ENCODE measurements at regions not wholly inside any gene's neighbourhood (a gene's known extent, or its start where the extent isn't known, plus 50 kb on each side); places are given as distances from the start of the nearest gene placed in this dataset.

DNA sequence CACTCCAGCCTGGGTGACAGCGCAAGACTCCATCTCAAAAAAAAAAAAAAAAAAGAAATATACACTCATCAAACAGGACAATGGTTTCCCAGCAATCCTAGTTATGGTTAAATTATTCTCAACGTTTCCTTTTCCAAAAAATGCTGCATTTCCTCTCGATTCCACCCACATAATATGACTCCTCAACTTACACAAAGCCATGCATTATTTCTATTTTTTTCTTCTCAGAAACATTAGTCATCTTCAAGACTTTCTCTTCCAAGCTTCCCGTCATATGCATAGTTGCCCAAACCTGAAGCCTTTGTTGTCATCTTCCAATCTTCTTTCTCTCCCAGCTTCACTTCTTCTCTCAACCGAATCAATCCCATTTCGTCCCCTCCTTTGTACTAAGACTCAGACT is 61.4 kb upstream of the RANBP6 start:
- no peak overlapping the region for H3K4me3 ChIP-seq (ENCODE audit: low read depth, low read length)
- DNase-seq (ENCODE audit: low read depth), result no peak
- TF ChIP-seq, protein P1, sequence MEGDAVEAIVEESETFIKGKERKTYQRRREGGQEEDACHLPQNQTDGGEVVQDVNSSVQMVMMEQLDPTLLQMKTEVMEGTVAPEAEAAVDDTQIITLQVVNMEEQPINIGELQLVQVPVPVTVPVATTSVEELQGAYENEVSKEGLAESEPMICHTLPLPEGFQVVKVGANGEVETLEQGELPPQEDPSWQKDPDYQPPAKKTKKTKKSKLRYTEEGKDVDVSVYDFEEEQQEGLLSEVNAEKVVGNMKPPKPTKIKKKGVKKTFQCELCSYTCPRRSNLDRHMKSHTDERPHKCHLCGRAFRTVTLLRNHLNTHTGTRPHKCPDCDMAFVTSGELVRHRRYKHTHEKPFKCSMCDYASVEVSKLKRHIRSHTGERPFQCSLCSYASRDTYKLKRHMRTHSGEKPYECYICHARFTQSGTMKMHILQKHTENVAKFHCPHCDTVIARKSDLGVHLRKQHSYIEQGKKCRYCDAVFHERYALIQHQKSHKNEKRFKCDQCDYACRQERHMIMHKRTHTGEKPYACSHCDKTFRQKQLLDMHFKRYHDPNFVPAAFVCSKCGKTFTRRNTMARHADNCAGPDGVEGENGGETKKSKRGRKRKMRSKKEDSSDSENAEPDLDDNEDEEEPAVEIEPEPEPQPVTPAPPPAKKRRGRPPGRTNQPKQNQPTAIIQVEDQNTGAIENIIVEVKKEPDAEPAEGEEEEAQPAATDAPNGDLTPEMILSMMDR (IDR thresholded peaks at IDR 0.05; ENCODE audit: insufficient read depth, low read depth, low read length), result no peak

DNA sequence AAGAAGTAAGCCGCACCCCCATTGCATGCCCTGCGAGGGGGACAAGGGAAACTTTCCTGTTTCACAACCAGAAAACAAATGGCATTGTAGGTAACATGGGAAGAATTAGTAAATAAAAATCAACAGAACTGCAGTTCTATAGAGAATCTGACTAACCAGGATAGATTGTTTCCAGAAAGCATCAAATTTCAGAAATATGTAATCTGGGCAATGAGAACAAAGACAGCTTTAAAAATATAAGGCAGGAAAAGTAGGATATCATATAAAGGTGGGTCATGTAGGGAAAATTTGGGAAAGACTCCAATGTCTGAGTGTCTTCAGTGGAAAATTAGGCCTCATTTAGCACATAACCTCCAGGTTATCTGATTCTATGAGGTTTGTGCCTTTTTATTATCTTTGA is 58.3 kb upstream of the RANBP6 start:
- no peak overlapping the region for H3K4me3 ChIP-seq (ENCODE audit: low read depth, low read length)
- no peak for DNase-seq (ENCODE audit: low read depth)
- TF ChIP-seq, protein P1 (IDR thresholded peaks at IDR 0.05; ENCODE audit: insufficient read depth, low read depth, low read length), result no peak

DNA sequence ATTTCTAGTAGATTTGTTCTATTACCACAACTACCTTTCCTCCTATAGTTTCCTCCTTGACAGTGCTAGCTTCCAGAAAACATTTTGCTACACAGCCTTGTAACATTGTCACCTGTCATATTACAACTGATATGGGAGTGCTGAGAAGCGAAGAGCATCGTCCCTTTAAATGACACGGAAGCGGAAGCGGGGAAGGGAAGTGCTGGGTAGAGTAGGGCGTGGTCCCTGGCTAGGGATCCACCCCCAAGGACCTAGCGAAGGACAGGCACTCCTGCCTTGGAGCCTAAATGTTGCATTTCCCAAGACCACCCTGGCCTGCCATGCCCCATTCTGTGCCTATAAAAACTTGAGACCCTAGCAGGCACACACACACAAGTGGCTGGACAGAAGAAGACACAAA is 57.4 kb upstream of the RANBP6 start:
- H3K4me3 ChIP-seq (ENCODE audit: low read depth, low read length), result no peak overlapping the region

DNA sequence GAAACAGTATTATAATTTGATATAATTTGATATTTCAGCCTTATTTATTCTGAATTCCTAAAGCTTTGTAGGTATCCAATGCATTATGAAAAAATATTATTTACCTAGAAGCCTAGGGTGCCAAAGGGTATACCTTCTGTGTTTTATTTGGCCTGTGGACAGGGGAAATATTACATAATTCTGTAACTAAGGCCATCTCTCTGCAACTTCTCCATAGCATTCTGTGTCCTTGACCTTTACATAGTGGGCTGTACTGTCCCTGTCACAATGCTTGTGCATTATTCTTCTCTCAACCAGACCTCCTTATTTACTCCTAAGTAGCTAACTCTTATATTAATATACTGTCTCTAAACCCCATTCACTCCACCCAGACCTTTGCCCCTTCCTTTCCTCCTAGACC is 57.0 kb upstream of the RANBP6 start:
- DNase-seq (ENCODE audit: low read depth), result no peak
- no peak overlapping the region for H3K4me3 ChIP-seq (ENCODE audit: low read depth, low read length)
- TF ChIP-seq, protein P1 (IDR thresholded peaks at IDR 0.05; ENCODE audit: insufficient read depth, low read depth, low read length), result no peak

More for the DNA sequence above, 57.4 kb upstream of the RANBP6 start:
- no peak for DNase-seq (ENCODE audit: low read depth)
- TF ChIP-seq, protein P1 (IDR thresholded peaks at IDR 0.05; ENCODE audit: insufficient read depth, low read depth, low read length), result no peak

DNA sequence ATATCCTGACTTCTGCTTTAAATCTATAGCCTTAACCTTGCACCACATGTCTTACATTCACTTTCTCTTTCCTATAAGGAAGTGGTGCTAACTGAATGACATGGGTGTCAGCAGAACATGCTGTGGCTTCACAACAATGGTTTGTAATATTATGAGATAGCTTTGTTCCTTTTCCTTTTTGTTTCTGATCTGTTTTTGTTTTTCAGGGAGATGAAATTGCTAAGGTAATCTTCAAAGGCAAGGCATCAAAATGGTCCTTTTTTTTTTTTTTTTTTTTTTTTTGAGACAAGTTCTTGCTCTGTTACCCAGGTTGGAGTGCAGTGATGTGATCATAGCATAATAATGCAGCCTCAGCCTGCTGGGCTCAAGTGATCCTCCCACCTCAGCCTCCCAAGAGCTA is 53.6 kb upstream of the RANBP6 start:
- DNase-seq (ENCODE audit: low read depth), result no peak
- TF ChIP-seq, protein P1 (IDR thresholded peaks at IDR 0.05; ENCODE audit: insufficient read depth, low read depth, low read length), result no peak
- no peak overlapping the region for H3K4me3 ChIP-seq (ENCODE audit: low read depth, low read length)

DNA sequence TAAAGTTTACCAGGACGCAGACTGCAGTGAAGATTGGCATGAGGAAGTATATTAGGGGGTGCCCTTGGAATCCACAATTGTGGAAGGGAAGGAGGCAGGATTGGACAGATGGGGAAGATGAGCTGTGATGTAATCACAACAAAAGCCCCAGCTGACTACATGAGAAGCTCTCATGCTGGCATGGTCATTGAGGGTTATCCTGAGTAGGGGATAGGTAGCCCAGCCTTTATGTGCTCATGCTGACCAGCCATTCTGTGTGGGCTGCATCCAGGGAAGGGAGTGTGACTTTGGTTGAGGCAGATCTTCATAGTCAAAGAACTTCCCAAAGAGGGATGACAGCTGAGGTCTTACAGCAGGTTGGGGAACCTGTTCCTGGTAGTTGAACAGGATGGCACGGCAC is 52.0 kb upstream of the RANBP6 start:
- no peak for DNase-seq (ENCODE audit: low read depth)
- no peak overlapping the region for H3K4me3 ChIP-seq (ENCODE audit: low read depth, low read length)
- TF ChIP-seq, protein P1 (IDR thresholded peaks at IDR 0.05; ENCODE audit: insufficient read depth, low read depth, low read length), result no peak
